Upper lobe of left lung (tissue), 6 donors: ENCODE measurements at regions not wholly inside any gene's neighbourhood (a gene's known extent, or its start where the extent isn't known, plus 50 kb on each side); places are given as distances from the start of the nearest gene placed in this dataset.

Experiments used
- ATAC-seq, 2 donors: fragments of 200-7000 bp; cut with Tn5 transposase; one replicate each; pipeline ENCODE4 v1.9.1; 2022; ENCODE audit warnings: mild to moderate bottlenecking in 2 of 2, moderate library complexity in 2 of 2; ENCODE audit not compliant: low FRiP score in 2 of 2
- DNase-seq, 2 donors: peaks; one replicate each; pipeline ENCODE4 v3.0.0-alpha.2; 2019 to 2020
- H3K27ac ChIP-seq, 4 donors: fragments of 200-600 bp; sonication (generic); one replicate each; pipeline ENCODE4 v1.5.1; 2016 to 2019
- H3K27me3 ChIP-seq, 4 donors: fragments of 200-600 bp; sonication (generic); one replicate each; pipeline ENCODE4 v1.5.1; 2017 to 2019
- H3K36me3 ChIP-seq, 4 donors: fragments of 200-600 bp; sonication (generic); one replicate each; pipeline ENCODE4 v1.5.1; 2016 to 2019
- H3K4me1 ChIP-seq, 4 donors: fragments of 200-600 bp; sonication (generic); one replicate each; pipeline ENCODE4 v1.5.1; 2018 to 2019
- H3K4me3 ChIP-seq, 4 donors: fragments of 200-600 bp; sonication (generic); one replicate each; pipeline ENCODE4 v1.5.1; 2017 to 2019; ENCODE audit warnings: mild to moderate bottlenecking in 2 of 4, moderate library complexity in 1 of 4
- H3K9me3 ChIP-seq, 4 donors: fragments of 200-600 bp; sonication (generic); one replicate each; pipeline ENCODE4 v1.5.1; 2018 to 2019
- EP300 ChIP-seq, 4 donors: sonication (generic); formaldehyde crosslinking; IDR thresholded peaks; one replicate each; pipeline ENCODE4 v1.5.1; 2017; ENCODE audit warnings: antibody characterized with exemption in 4 of 4, control low read depth in 2 of 4
- POLR2A ChIP-seq, 4 donors: fragments of 450-650 bp; IDR thresholded peaks; one replicate each; pipeline ENCODE4 v1.5.1; 2016 to 2017; ENCODE audit warnings: antibody characterized with exemption in 4 of 4, mild to moderate bottlenecking in 2 of 4
- POLR2AphosphoS5 ChIP-seq, 2 donors: sonication (generic); formaldehyde crosslinking; IDR thresholded peaks; one replicate each; pipeline ENCODE4 v1.5.1; 2017; ENCODE audit warnings: antibody characterized with exemption in 2 of 2
- WGBS, 2 donors: methylation state at CpG; one replicate each; pipeline ENCODE4 v1.1.5; 2017 to 2018; 5-methylcytosine and 5-hydroxymethylcytosine counted together
- TF ChIP-seq, protein P1 (sequence below), 6 experiments: fragments of 450-650 bp in 4 of 6; fragments of 200-600 bp in 2 of 6; sonication (generic) in 2 of 6; IDR thresholded peaks; one replicate each; pipeline ENCODE4 v1.5.1; 2016 to 2019; ENCODE audit warnings: antibody characterized with exemption in 6 of 6
- donor health status: DM: no; HTN: no; CAD: no; lungs with moderate emphysema.
- donor health status: DM: no; HTN: yes; CAD: no; lungs with severe emphysema.

DNA sequence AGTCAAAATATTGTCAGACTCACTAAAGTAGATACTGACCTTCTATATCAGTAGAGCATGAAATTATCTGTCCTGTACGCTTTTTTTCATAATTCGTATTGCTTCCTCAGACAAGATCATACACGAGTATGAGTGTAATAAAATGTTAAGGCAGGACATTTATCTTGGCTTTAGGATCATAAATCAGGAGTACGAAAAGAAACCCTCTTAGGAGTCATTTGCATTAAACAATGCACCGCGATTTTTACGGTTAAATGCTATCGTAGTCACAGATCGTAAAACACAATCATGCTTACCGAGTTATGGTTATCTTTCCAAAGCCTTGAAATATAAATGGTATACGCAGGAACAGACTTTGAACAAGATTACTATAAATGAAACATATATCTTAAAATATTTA lies 510.3 kb upstream of the ROBO1 start:
- Histone ChIP-seq H3K4me3 (no peak overlapping the region), H3K4me1 (no peaks in the 10 kb centered on the region), H3K9me3 (no peaks in the 10 kb centered on the region), H3K36me3 (no peaks in the 10 kb centered on the region), H3K27ac (no peak overlapping the region), H3K27me3 (no peaks in the 10 kb centered on the region)
- TF ChIP-seq, protein P1, sequence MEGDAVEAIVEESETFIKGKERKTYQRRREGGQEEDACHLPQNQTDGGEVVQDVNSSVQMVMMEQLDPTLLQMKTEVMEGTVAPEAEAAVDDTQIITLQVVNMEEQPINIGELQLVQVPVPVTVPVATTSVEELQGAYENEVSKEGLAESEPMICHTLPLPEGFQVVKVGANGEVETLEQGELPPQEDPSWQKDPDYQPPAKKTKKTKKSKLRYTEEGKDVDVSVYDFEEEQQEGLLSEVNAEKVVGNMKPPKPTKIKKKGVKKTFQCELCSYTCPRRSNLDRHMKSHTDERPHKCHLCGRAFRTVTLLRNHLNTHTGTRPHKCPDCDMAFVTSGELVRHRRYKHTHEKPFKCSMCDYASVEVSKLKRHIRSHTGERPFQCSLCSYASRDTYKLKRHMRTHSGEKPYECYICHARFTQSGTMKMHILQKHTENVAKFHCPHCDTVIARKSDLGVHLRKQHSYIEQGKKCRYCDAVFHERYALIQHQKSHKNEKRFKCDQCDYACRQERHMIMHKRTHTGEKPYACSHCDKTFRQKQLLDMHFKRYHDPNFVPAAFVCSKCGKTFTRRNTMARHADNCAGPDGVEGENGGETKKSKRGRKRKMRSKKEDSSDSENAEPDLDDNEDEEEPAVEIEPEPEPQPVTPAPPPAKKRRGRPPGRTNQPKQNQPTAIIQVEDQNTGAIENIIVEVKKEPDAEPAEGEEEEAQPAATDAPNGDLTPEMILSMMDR (IDR thresholded peaks at IDR 0.05), result no peak
- TF ChIP-seq POLR2A (IDR thresholded peaks at IDR 0.05) (no peak), POLR2AphosphoS5 (IDR thresholded peaks at IDR 0.05) (no peak), EP300 (IDR thresholded peaks at IDR 0.05) (no peak)
- ATAC-seq, result no peak
- 91% methylated on average over 11 of the region's 11 CpGs for WGBS, 2 donors
- no peak for DNase-seq

- no peaks in the 10 kb centered on the region for H3K36me3 ChIP-seq
- ATAC-seq (no peak), DNase-seq (no peak)
- no peaks in the 10 kb centered on the region for H3K4me1 ChIP-seq
- no peak overlapping the region for H3K4me3 ChIP-seq
- H3K27ac ChIP-seq, result no peak overlapping the region
- H3K9me3 ChIP-seq, result no peaks in the 10 kb centered on the region
- TF ChIP-seq, protein P1 (IDR thresholded peaks at IDR 0.05), result no peak
- no peak for TF ChIP-seq POLR2A (IDR thresholded peaks at IDR 0.05)
- TF ChIP-seq EP300 (IDR thresholded peaks at IDR 0.05), result no peak
- no peak for TF ChIP-seq POLR2AphosphoS5 (IDR thresholded peaks at IDR 0.05)
- H3K27me3 ChIP-seq, result no peaks in the 10 kb centered on the region
These were observed 507.3 kb upstream of the ROBO1 start for GRCh38 chr3:80275120-80275519.

DNA sequence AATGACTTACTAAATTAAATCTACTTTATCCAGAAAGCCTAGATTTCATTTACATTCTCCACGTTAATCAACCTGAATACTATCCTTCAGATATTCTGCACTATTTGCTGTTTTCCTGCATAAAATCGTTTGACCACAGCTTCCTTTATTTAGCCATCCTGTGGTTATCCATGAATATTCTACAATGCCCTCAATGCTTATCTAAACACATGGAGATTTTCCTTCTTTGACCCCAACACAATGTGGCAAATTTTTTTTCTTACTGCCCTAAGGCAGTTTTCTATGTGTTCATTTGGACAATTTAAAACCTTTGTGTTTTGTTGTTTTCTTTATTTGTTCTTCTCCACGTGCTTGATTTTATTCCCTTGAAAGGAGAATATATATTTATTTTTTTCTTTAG lies 495.5 kb upstream of the ROBO1 start:
- H3K27me3 ChIP-seq, result no peaks in the 10 kb centered on the region
- TF ChIP-seq, protein P1 (IDR thresholded peaks at IDR 0.05), result no peak
- TF ChIP-seq POLR2AphosphoS5 (IDR thresholded peaks at IDR 0.05) (no peak), EP300 (IDR thresholded peaks at IDR 0.05) (no peak), POLR2A (IDR thresholded peaks at IDR 0.05) (no peak)
- no peaks in the 10 kb centered on the region for H3K4me1 ChIP-seq
- no peak overlapping the region for H3K4me3 ChIP-seq
- ATAC-seq, result no peak
- no peaks in the 10 kb centered on the region for H3K9me3 ChIP-seq
- H3K27ac ChIP-seq, result no peak overlapping the region
- WGBS, 2 donors, result 33 to 39% methylated on average over 3 of the region's 3 CpGs
- H3K36me3 ChIP-seq, result no peaks in the 10 kb centered on the region
- no peak for DNase-seq

DNA sequence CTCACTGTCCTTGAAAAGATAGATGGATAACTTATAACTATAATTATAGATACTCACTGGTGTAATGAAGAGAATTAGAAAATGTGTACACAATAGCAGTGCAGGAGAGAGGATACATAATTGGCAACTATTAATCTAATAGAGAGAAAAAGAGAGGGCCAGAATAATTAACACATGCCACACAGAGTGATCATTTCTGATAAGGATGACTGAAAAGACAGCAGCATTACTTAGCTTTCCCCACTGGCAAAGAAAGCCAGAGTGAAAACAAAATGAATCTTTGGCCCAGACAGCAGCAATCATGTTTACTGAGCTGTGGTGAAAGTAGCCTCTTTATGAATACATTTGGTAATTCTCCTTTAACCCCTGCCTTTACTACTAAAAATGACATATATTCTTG lies 493.3 kb upstream of the ROBO1 start:
- no peak overlapping the region for H3K27ac ChIP-seq
- no peak for TF ChIP-seq POLR2A (IDR thresholded peaks at IDR 0.05)
- DNase-seq, result no peak
- no peak for ATAC-seq
- no peaks in the 10 kb centered on the region for H3K27me3 ChIP-seq
- no peaks in the 10 kb centered on the region for H3K9me3 ChIP-seq
- H3K4me1 ChIP-seq, result no peaks in the 10 kb centered on the region
- H3K36me3 ChIP-seq, result no peaks in the 10 kb centered on the region
- H3K4me3 ChIP-seq, result no peak overlapping the region

GRCh38 chr3:80259736-80260135 lies 491.9 kb upstream of the ROBO1 start:
- ATAC-seq, result no peak
- H3K36me3 ChIP-seq, result no peaks in the 10 kb centered on the region
- TF ChIP-seq POLR2A (IDR thresholded peaks at IDR 0.05) (no peak), POLR2AphosphoS5 (IDR thresholded peaks at IDR 0.05) (no peak), EP300 (IDR thresholded peaks at IDR 0.05) (no peak)
- TF ChIP-seq, protein P1 (IDR thresholded peaks at IDR 0.05), result no peak
- 65 to 72% methylated on average over 4 of the region's 4 CpGs for WGBS, 2 donors
- DNase-seq, result no peak
- H3K4me1 ChIP-seq, result no peaks in the 10 kb centered on the region
- H3K27ac ChIP-seq, result no peak overlapping the region
- no peaks in the 10 kb centered on the region for H3K9me3 ChIP-seq
- H3K4me3 ChIP-seq, result no peak overlapping the region
- H3K27me3 ChIP-seq, result no peaks in the 10 kb centered on the region
